SK-N-DZ (cell line): ENCODE measurements at regions not wholly inside any gene's neighbourhood (a gene's known extent, or its start where the extent isn't known, plus 50 kb on each side); places are given as distances from the start of the nearest gene placed in this dataset.
A peak's percentile ranks its signal among the peaks of the same experiment; 100 is the strongest.
"Not testable (repeated sequence)": the region's sequence is repeated elsewhere in the genome, so short reads cannot be mapped to it uniquely, and the experiment has no call there.

Source experiments
- DNase-seq: peaks from one replicate; pipeline ENCODE4 v3.0.0-alpha.2; 2015; ENCODE audit warnings: low spot score
- small RNA-seq, 2 experiments: library from RNA; depleted of rRNA; stranded (forward); fragments of <200 nt; gene quantifications; one replicate each; pipeline ENCODE3, GENCODE V24; 2014

GRCh38 chr12:47307680-47308399 lies 228.1 kb upstream of the AMIGO2 start:
- peak; percentile 13 for DNase-seq

- not testable (repeated sequence) for DNase-seq
These were observed 227.3 kb upstream of the AMIGO2 start for GRCh38 chr12:47306773-47307679.

- DNase-seq, result no peak
These were observed 226.4 kb upstream of the AMIGO2 start for GRCh38 chr12:47306130-47306529.

GRCh38 chr12:47305464-47305863 lies 225.7 kb upstream of the AMIGO2 start:
- no peak for DNase-seq

DNA sequence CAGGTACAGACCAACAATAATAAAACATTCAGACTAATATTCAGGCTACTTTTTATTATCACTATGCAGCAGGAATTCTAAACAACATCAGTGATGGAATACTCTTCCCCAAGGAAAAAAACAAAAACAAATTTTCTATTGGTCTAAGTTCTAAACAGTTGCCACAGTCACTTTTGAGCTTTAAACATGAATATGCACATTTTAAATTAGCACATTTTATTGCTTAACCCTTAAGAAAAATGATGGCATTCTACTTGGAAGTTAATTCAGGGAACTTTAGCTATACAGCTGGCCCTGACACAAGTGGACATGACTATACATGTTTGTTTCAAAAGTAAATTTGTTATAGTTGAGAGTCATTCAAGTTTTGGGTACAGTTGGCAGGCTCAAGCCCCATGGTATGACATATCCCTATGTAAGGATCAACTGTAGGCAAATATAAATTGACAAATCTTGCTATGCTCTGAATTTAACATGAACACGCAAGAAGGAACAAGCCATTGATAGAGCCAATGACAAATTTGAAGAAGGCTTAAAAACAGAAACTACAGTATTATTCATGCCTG lies 224.3 kb upstream of the AMIGO2 start:
- no peak for DNase-seq

GRCh38 chr12:47303207-47303606 lies 223.4 kb upstream of the AMIGO2 start:
- no peak for DNase-seq

DNA sequence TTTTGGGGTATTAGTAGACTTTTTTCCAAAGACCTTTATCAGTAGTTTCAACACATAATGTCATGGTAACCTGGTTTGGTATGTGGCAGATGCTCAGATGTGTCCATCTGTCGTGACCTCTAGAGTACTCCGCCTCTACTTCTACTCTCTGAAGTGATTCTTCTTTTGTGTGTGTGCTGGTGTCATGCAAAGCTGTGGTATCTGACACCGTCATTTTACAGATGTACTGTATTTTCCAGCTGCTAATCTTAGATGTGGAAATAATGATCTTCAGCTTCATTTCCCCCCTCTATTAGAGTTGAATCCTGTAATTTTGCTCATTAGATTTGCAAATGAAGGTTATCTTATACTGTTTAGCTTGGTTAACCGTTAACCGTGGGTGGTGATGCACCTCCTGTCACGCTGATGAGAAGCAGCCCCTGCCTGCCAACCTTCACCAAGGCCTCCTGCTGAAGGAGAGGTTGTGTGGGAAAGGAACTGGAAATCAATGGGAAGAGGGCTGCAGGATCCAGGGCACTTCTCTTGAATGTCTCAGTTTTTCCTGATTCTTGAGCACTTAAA lies 222.4 kb upstream of the AMIGO2 start:
- DNase-seq, result no peak

- no peak for DNase-seq
These were observed 219.8 kb upstream of the AMIGO2 start for GRCh38 chr12:47299586-47299985.

GRCh38 chr12:47297993-47298392 lies 218.2 kb upstream of the AMIGO2 start:
- DNase-seq, result no peak

DNA sequence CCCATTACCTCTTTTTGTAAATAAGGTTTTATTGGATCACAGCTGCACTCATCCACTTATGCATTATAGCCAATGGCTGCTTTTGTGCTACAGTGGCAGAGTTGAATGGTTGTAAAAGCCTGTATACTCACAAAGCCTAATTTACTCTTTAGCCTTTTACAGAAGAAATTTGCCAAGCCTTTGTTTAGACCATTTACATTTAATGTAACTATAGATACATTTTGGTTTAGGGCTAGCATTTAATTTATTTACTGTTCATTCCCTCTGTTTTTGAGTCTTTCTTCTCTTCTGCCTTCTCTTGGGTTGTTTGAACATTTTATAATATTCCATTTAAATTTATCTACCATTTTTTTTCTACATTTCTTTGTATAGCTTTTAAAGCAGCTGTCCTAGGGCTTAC lies 217.1 kb upstream of the AMIGO2 start:
- DNase-seq, result no peak

GRCh38 chr12:47293406-47293805 lies 213.6 kb upstream of the AMIGO2 start:
- DNase-seq, result no peak

- DNase-seq, result no peak
These were observed 206.9 kb upstream of the AMIGO2 start for GRCh38 chr12:47286676-47287075.

Small RNAs in the stretch of these regions (small RNA-seq; reads per million reads assigned to genes)
- gene AC004486.1, result 0 reads per million in 2 experiments
- 0 reads per million in 2 experiments for gene MIR4494
- 0 reads per million in 2 experiments for gene RF00264
